ENCODE measurements at regions not wholly inside any gene's neighbourhood (a gene's known extent, or its start where the extent isn't known, plus 50 kb on each side); places are given as distances from the start of the nearest gene placed in this dataset.

GRCh38 chr1:200260597-200261335, 149.1 kb downstream of the ZNF281 start:
- in situ Hi-C loops (cut with HindIII; ENCODE audit: extremely low pct_ligation_motif_present, low pct_unique_long_range_greater_than_20kb) (loop anchor here (25.0 kb wide), 1 partner anchor 573 kb away; no protein-coding TSS in a partner anchor), intact Hi-C loops (cut with micrococcal nuclease; ENCODE audit: unreplicated experiment) (no loop called here)
- H3K36me3 ChIP-seq (replicated peaks in 1 of 2; ENCODE audit: control insufficient read depth in 1 of 2, insufficient read depth in 2 of 2, low read length in 2 of 2), result no peaks in the 10 kb centered on the region
- ATAC-seq (peak; percentile 53), DNase-seq (ENCODE audit: low spot score) (peak; percentile 36), FAIRE-seq (peak; percentile 51)
- no peak overlapping the region for H3K27ac ChIP-seq (ENCODE audit: extremely low read length, insufficient read depth, low read length)
- peaks cover 60% of the 10 kb centered on the region for H3K4me1 ChIP-seq (ENCODE audit: insufficient read depth, low read length)
- 44% methylated on average over 5 of the region's 5 CpGs for WGBS (ENCODE audit: low lambda C conversion rate)
- H3K79me2 ChIP-seq (ENCODE audit: insufficient read depth, low read length), result no peaks in the 10 kb centered on the region
- no peaks in the 10 kb centered on the region; a peak in 1 of 5 replicates for H3K27me3 ChIP-seq (ENCODE audit: control insufficient read depth in 1 of 2, insufficient read depth in 2 of 2, low read length in 2 of 2)
- CTCF ChIA-PET (ENCODE audit: low intra/inter-chr PET ratio, low total read pairs), result no interaction called here
- H3K9me3 ChIP-seq (ENCODE audit: low read length), result no peaks in the 10 kb centered on the region
- POLR2A ChIA-PET, result no interaction called here
- no peak overlapping the region for H3K9ac ChIP-seq (ENCODE audit: insufficient read depth, low read depth, low read length)
- no peak overlapping the region for H3K4me3 ChIP-seq (replicated peaks in 1 of 3; ENCODE audit: insufficient read depth in 1 of 3, low read depth in 2 of 3, low read length in 3 of 3)
- H3K4me2 ChIP-seq (ENCODE audit: low read depth, low read length), result peak overlapping the region; percentile 43; the same call in 1 of the 2 replicates
- no peaks in the 10 kb centered on the region for H4K20me1 ChIP-seq (ENCODE audit: insufficient read depth, low read length)
- H2AFZ ChIP-seq (ENCODE audit: low read length), result no peak overlapping the region
- no TSS peak for BruUV-seq (replicated peaks)
- TF ChIP-seq ZNF232 (CRISPR knock-in tag; IDR thresholded peaks at IDR 0.05; ENCODE audit: borderline replicate concordance) (no peak), HDAC2 (CRISPR knock-in tag; IDR thresholded peaks at IDR 0.05) (0 out of 2 replicates have a peak, but pooled peaks have one; percentile 29), ZNF724P (CRISPR knock-in tag; IDR thresholded peaks at IDR 0.05; ENCODE audit: borderline replicate concordance) (no peak), ZNF414 (CRISPR knock-in tag; IDR thresholded peaks at IDR 0.05) (0 out of 2 replicates have a peak, but pooled peaks have one; percentile 32), ZFP91 (CRISPR knock-in tag; IDR thresholded peaks at IDR 0.05; ENCODE audit: borderline replicate concordance) (no peak), PHF21A (CRISPR knock-in tag; IDR thresholded peaks at IDR 0.05) (no peak), HCFC1 (IDR thresholded peaks at IDR 0.05; ENCODE audit: low read depth, low read length) (no peak), PAXIP1 (CRISPR knock-in tag; conservative IDR thresholded peaks at IDR 0.05) (peak; percentile 46; the same call in 1 of the 2 replicates), ATF7 (IDR thresholded peaks at IDR 0.05) (no peak), ATF7 (CRISPR knock-in tag; IDR thresholded peaks at IDR 0.05) (no peak), RXRA (CRISPR knock-in tag; IDR thresholded peaks at IDR 0.05) (no peak), ZNF329 (CRISPR knock-in tag; IDR thresholded peaks at IDR 0.05; ENCODE audit: low read depth) (no peak), HOXA3 (CRISPR knock-in tag; IDR thresholded peaks at IDR 0.05) (peak; percentile 26; the same call in 1 of the 2 replicates), ZNF512B (CRISPR knock-in tag; IDR thresholded peaks at IDR 0.05; ENCODE audit: borderline replicate concordance) (no peak), NCOA2 (CRISPR knock-in tag; IDR thresholded peaks at IDR 0.05) (no peak)

Data from HepG2 (cell line).